Epithelial cell of proximal tubule (primary cell): ENCODE measurements at regions not wholly inside any gene's neighbourhood (a gene's known extent, or its start where the extent isn't known, plus 50 kb on each side); places are given as distances from the start of the nearest gene placed in this dataset.

Experiments
- DNase-seq: peaks from one replicate; pipeline ENCODE4 v3.0.0-alpha.2; 2011; ENCODE audit warnings: low read depth
- H3K4me3 ChIP-seq: 2 replicates; pipeline ENCODE4 v1.5.1; 2011; ENCODE audit warnings: low read depth, mild to moderate bottlenecking, low read length
- CTCF ChIP-seq: conservative IDR thresholded peaks from 2 replicates; pipeline ENCODE4 v1.5.1; 2012; ENCODE audit warnings: low read depth, mild to moderate bottlenecking, low read length

DNA sequence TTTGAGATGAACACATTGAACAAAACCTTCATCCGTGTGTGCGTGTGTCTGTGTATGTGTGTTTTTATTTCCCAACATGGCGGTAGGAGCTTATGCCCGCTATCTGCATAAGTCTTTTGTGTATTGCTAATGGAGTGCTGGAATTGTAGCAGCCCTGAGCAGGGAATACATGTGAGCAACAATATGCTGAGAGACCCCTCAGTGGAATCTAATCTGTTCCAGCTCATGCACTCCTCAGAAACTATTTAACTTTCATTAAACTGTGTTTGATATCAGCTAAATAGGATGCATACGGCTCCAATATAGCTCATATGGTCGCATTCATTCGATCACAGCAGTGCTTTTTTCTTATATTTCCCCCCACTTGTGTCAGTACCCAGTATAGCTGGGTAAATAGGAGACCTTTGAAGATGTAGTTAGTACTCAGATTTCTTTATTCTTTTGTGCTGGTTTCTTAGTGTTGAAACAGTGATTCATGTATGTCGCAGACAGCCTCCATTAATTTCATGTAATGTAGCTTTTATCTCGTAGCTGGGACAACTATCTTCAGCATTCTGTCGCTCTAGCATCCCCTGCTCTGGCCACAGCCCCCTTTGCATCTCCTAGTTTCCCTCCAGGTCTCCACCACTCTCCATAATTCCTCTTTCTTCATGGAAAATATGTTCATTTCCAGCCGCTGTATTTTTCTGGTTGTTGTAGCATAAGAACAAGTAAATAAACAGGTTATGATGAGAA, 891.2 kb downstream of the BCL11A start:
- no peak for DNase-seq
- TF ChIP-seq CTCF, result no peak
- H3K4me3 ChIP-seq, result no peak overlapping the region

DNA sequence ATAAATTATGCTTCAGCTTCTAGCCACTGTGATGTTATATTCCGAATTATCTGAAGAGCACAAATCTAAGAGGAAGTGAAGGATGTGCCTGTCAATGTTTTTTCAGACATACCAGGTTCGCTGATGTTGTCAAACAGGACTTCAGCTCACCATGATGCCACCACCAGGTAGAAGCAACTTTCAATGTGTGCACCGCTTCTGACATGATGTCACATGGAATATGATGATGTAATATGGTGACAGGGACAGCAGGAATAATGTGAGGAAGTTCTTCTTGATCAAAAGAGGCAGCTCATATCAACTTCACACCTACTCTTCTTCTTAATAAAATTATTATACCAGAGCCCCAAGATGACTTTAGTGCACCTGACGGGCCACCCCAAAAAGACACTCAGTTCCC, 893.2 kb downstream of the BCL11A start:
- no peak overlapping the region for H3K4me3 ChIP-seq
- TF ChIP-seq CTCF, result no peak
- no peak for DNase-seq

DNA sequence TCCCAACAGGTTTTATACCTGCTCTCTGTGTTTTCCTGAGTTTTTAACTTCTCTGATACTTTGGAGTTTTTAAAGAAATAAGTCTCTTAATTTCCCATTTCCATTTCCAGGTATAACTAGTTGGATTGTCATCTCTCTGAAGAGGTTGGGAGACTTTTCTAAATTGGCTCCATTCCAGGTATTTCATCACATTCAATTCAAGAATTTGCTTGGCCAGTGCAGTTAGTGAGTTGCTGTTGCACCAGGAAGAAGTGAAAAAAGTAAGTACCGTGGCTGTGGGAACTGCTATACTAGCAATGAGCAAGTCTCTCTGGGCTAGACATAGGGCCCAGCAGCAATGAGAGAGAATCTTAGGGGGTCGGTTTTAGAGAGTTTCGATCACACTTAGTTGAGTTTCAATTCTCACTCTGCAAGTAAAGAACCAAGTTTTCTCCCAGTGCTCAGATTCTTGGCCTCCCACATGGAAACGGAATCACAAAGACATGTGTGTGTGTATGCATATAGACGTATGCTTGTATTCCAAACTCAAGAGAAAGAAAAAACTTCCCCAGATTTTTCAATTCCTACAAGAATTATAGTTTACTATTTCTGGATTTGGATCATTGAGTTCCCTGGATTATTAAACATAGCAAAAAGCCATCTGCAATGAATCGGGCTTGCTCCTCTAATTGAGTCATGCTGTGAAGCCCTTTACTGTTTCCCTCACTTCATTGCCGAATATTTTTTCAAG, 894.4 kb downstream of the BCL11A start:
- DNase-seq, result no peak
- TF ChIP-seq CTCF, result no peak
- no peak overlapping the region for H3K4me3 ChIP-seq

DNA sequence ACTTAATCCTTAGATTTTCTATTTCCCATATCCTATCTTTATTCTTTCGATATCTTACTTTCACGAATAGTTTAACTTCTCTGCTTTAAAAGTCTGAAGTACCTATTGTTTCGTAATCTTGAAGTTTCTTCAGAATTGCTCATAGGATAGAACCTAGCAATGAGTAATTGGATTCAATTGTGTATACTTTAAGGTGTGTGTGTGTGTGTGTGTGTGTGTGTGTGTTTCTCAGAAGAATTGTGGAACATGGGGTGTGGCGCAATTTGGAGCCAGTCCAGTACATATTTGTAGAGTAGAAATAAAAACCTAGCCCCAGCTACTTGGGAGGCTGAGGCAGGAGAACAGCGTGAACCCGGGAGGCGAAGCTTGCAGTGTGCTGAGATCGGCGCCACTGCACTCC, 897.6 kb downstream of the BCL11A start:
- no peak for TF ChIP-seq CTCF
- no peak for DNase-seq
- H3K4me3 ChIP-seq, result no peak overlapping the region

GRCh38 chr2:59654710-59655109, 898.7 kb downstream of the BCL11A start:
- no peak for DNase-seq
- H3K4me3 ChIP-seq, result no peak overlapping the region
- no peak for TF ChIP-seq CTCF

- no peak for TF ChIP-seq CTCF
- DNase-seq, result no peak
Observed at GRCh38 chr2:59653164-59653563, 900.3 kb downstream of the BCL11A start.

More at GRCh38 chr2:59653164-59653563, 900.3 kb downstream of the BCL11A start:
- H3K4me3 ChIP-seq, result no peak overlapping the region
